Gastrocnemius medialis (tissue), 4 donors: ENCODE measurements at regions not wholly inside any gene's neighbourhood (a gene's known extent, or its start where the extent isn't known, plus 50 kb on each side); places are given as distances from the start of the nearest gene placed in this dataset.

ENCODE experiments used
- POLR2A ChIP-seq, 2 donors: fragments of 450-650 bp; IDR thresholded peaks; one replicate each; pipeline ENCODE4 v1.6.1; 2017; ENCODE audit warnings: antibody characterized with exemption in 2 of 2, mild to moderate bottlenecking in 2 of 2, moderate library complexity in 2 of 2
- TF ChIP-seq, protein P1 (sequence below), 5 experiments: fragments of 450-650 bp in 3 of 5; fragments of 200-600 bp in 2 of 5; sonication (generic) in 2 of 5; IDR thresholded peaks in 4 of 5; conservative IDR thresholded peaks in 1 of 5; 1 replicate in 4 of 5; 2 replicates in 1 of 5; pipeline ENCODE4 v1.5.1; 2016 to 2019; ENCODE audit warnings: antibody characterized with exemption in 5 of 5, mild to moderate bottlenecking in 3 of 5, moderate library complexity in 3 of 5

DNA sequence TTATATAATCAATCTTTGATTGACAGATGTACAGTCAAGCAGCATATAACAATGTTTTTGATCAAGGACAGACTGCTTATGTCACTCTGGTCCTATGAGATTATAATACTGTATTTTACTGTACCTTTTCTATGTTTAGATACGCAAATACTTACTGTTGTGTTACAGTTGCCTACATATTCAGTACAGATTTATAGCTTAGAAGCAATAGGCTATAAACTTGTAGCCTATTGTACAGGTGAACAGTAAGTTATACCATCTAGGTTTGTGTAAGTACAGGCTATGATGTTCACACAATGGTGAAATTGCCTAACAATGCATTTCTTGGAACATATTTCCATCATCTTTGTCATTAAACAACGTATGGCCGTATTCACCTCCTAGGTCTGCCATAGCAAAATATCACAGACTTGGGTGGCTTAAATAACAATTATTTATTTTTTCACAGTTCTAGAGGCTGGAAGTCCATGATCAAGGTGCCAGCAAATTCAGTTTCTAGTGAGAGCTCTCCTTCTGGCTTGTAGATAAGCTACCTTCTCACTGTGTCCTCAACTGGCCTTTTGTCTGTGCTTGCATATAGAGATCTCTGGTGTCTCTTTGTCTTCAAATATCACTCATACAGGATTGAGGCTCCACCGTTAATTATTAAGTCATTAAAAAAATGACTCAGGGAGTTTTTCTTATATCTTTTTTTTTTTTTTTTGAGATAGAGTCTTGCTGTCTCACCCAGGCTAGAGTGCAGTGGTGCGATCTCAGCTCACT, 89.1 kb downstream of the EBLN2 start:
- TF ChIP-seq, protein P1, sequence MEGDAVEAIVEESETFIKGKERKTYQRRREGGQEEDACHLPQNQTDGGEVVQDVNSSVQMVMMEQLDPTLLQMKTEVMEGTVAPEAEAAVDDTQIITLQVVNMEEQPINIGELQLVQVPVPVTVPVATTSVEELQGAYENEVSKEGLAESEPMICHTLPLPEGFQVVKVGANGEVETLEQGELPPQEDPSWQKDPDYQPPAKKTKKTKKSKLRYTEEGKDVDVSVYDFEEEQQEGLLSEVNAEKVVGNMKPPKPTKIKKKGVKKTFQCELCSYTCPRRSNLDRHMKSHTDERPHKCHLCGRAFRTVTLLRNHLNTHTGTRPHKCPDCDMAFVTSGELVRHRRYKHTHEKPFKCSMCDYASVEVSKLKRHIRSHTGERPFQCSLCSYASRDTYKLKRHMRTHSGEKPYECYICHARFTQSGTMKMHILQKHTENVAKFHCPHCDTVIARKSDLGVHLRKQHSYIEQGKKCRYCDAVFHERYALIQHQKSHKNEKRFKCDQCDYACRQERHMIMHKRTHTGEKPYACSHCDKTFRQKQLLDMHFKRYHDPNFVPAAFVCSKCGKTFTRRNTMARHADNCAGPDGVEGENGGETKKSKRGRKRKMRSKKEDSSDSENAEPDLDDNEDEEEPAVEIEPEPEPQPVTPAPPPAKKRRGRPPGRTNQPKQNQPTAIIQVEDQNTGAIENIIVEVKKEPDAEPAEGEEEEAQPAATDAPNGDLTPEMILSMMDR (IDR thresholded peaks at IDR 0.05 in 4 of 5, conservative IDR thresholded peaks at IDR 0.05 in 1 of 5): no peak
- no peak for TF ChIP-seq POLR2A (IDR thresholded peaks at IDR 0.05)
